ENCODE measurements at regions not wholly inside any gene's neighbourhood (a gene's known extent, or its start where the extent isn't known, plus 50 kb on each side); places are given as distances from the start of the nearest gene placed in this dataset.
"Not testable (repeated sequence)": the region's sequence is repeated elsewhere in the genome, so short reads cannot be mapped to it uniquely, and the experiment has no call there.

DNA sequence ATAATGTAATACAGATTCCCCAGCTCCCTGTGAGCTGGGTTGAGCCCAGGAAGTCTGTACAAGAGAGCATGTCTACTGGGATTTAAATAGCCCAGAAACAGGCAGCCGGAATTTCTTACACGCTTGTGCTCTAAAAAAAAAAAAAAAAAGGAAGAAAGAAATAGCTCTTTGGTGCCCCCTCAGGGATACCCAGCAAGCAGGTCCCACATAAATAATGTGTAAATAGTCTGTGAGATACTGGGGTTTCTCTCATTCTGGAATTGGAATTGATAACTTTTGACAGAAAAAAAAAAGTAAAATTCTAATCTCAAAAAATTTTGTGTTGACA, 81.4 kb upstream of the SEC22B start:
- not testable (repeated sequence) for TF ChIP-seq YY1 (IDR thresholded peaks at IDR 0.05; ENCODE audit: insufficient read depth, insufficient read length); SUZ12 (IDR thresholded peaks at IDR 0.05; ENCODE audit: extremely low read depth, insufficient read depth, insufficient read length); ZNF274 (IDR thresholded peaks at IDR 0.05; ENCODE audit: low read depth, low read length)
